DMS53 treated with DMSO at 0.1 percent for 48 hours (cell line): ENCODE measurements at regions not wholly inside any gene's neighbourhood (a gene's known extent, or its start where the extent isn't known, plus 50 kb on each side); places are given as distances from the start of the nearest gene placed in this dataset.
"Not testable (repeated sequence)": the region's sequence is repeated elsewhere in the genome, so short reads cannot be mapped to it uniquely, and the experiment has no call there.

Experiments
- DNase-seq: peaks from one replicate; lab custom pipeline; 2025; ENCODE audit not compliant: unreplicated experiment; lab: John Stamatoyannopoulos, UW

DNA sequence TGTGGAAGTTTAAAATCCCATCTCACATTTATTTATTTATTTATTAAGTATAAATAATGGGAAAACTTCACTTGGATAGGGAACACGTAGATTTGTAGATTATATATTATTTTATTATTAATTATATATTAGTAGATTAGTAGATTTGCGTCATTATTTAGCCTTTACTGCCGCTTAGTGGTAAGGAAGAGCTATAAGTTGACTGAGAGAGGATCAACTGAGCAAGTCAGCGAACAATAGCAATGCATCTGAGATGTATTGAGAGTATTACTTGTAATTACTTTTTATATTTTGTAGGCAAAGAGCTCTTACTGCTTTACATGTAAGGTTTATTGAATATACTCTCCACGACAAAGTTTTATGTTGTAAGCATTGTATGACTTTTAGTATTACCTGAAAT lies 244.5 kb upstream of the ANKRD30A start:
- DNase-seq, result peak; percentile 7

DNA sequence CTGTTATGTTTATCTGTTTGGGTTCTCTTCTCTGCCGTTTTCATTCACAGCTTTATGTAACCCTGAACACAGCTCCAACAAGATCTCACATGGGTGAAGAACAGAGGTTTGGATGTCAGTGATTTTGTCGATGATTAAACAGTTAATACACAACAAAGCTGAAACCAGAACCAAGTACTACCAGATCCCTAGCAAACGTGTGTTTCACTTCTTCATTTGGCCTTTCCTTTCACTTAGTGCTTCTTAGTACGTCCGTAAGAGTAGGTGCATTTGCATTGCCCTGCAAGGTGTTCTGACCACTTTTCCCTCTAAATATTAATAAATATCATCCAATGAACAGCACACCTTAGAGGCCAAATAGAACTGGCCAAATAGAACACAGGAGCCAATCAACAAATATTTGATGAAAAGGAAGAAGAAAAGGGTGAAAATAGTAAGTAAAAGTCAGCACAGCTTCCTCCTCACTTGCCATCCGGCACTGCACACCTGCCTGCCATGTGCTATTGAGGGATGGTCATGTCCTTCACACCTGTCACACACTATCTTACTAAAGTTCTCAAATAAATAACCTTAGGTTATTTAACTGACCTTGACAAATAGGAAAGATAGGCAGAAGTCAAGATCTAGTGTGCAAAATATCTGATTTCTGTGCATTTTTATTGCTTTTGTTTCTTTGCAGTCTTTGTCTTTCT lies 252.6 kb upstream of the ANKRD30A start:
- no peak for DNase-seq

DNA sequence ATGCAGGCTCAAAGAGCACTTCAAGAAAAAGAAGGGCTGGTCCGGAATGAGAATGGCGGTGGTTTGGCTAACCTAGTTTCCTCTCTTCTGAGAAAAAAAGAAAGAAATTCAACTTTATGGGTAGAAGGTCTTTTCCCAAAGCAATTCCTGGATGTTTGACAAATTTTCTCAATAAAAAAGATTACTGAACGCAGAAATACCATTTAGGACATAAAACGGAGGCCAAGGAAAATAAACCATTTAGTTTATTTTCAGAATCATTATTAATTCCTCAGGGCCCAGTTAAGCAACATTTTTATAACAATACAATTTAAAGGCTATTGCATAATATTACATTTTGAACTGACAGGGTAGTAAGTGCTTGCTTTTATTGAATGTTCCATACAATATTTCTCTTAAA lies 284.6 kb upstream of the ANKRD30A start:
- DNase-seq, result no peak

DNA sequence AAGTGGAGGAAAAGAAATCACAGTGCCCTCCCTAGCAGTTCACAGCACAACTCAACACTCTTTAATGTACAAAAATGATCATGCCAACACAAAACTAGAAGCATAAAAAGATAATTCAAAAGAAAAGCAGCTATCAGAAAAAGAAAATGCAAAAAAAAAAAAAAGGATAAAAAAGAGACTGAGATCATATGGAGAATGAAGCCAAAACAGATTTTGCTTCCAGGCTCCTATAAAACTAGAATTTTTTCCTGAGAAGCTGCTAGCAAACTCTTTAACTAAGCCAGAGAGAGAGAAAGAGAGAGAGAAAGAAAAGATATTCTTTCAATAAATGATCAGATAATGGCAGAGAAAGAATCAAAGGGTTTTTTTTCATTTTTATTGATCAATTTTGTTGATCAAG lies 288.0 kb upstream of the ANKRD30A start:
- no peak for DNase-seq

DNA sequence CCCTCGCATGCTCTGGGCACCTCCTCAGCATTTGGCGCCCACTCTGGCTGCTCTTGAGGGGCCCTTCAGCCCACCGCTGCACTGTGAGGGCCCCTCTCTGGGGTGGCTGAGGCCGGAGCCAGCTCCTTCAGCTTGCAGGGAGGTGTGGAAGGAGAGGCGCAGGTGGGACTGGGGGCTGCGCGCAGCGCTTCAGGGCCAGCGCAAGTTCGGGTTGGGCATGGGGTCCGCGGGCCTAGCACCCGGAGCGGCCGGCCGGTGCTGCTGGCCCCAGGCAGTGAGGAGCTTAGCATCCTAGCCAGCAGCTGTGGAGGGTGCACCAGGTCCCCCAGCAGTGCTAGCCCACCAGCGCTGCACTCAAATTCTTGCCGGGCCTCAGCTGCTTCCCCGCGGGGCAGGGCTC lies 305.6 kb upstream of the ANKRD30A start:
- no peak for DNase-seq

DNA sequence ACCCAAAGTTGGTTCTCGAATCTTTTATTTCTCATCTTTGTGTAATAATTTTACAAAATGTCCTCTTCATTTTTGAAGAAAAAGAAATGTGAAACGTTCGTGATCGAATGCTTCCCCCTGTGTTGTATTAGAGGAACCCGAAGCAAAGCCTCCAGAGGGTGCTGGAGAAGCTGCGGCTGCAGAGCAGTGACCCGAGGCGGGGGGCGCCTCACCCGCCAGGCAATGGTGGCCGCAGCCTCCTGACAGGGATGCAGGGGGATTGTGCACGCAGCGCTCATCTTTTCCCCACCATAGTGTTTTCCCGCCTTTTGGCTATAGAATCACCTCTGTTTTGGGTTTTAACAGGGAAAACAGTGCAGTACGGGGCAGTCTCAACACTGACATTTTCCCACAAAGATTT lies 307.5 kb upstream of the ANKRD30A start:
- DNase-seq, result no peak

DNA sequence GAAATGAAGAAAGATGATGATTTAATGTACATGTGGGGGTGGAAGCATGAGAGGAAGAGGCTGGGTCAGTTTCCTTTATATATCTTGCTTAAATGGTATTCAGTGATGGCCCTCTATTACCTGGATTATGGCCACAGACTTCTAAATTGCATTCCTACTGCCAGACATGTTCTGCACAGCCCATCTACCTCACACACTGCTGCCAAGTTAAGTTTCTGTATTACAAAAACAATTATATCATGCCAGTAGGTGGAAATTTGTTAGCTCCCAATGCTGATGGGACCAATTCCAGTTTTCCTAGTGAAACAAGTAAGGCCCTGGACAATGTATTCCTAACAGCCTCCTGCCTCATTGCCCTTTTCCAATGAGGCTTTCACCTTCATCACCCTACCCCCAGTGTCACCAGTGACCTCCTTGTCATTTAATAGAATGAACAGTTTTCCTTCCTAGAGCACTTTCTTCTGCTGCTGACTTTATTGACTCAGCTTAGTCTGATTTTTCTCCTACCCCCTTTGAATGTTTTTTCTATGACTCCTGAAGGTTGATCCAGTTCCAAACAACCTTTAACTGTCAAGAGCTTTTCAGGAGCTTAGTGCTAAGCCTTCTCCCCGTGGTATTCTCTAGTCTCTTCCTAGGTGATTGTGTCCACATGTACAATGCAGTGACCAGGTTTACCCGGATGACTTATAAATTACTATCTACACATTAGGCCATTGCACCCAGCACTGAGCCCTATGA lies 316.6 kb upstream of the ANKRD30A start:
- no peak for DNase-seq

DNA sequence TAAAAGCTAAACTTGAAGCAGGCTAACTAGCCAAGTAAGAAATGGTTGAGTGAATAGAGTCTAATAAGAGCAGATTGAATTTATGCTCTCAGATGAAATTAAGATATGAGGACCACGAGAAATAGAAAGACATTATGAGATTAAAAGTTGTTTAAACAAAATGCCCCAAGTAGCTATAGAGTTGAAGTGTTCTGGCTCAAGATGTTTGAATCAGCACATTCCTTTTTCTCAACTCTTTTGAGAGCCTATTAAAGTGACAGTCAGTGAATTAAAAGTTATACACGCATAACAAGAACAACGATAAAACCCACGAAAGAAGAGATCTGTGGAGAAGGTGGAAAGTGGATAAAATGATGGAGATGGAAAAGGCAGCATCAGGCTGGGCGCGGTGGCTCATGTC lies 322.2 kb upstream of the ANKRD30A start:
- no peak for DNase-seq

DNA sequence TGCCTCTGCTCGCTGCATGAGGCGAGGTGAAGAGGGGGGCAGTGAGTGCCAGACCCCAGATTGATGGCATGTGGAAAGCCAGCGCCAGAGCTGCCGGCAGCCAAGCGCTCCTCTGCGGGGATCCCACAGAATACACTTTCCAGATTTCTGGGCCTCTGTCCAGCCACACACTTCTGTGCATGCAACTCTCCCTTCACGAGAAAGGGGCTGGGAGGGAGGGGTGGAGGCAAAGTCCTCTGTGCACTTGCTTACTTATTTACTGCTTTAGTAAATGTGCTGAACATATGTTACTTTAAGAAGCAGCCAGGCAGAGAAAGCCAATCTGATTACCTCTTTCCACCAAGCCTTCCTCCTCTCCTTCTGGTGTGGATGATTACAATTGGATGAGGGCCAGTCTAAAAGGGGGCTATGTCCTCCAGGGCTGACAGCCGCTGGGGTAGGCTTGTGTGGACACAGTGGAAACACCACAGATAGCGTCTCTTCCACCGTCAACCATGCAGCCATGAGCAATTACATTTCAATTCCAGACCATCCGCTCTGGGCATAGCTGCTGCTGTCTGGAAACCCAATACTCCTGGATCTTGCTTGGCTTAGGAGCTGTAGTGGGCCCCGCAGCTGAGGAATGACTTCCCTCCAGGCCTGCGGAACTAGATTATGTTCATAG lies 322.8 kb upstream of the ANKRD30A start:
- DNase-seq, result no peak

DNA sequence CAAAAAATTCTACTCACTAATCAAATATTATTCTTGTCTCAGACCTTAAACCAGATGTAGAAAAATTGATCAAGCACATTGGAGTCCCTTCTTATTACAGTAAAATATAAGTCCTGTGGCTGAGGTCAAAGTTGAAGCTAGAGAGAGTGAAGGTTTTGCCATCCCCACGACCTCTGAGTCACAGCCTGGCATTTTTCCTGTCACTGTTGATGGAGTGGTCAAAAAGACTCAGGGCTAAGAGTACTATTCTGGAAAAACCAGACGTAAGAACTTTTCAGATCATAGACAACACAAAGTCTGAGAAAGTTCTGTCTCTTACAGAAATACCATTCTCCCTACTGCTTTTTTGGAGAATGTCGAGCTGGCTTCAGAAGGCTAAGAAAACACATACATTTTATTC lies 323.7 kb upstream of the ANKRD30A start:
- no peak for DNase-seq

DNA sequence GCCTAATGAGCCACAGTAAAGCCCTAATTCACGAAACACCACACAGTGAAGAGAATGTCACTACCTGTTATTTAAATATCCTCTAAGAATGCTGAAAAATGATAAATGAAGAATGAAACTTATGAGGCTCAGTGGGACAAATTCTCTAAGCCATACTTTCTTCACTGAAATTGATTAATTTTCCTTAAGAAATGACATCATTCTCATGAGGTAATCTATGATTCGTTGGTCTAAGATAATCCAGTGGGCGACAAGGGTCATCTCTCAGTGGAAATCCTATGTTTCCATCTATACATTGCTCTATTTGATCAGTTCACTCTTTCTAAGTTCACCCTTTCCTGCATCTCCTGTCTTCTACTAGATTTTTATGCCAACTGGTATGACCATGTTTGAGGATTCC lies 330.4 kb upstream of the ANKRD30A start:
- DNase-seq, result no peak

DNA sequence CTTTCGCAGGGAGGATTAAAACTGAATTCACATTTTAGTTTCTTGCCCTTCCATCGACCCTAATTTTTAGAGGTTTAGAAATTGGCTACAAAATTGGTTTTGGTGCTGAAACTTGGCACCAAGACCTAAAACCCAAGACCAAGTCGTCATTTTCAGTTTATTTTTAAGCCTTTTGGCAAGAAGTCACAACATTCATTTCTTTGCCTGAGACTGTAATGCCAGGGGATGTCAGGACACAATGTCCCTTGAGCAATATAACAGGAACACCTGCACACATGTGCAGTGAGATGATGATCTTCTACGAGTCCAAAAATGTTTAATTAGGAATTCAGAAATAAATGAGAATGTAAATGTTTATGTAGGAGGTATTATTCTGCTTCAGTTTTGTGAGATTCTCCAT lies 335.4 kb upstream of the ANKRD30A start:
- no peak for DNase-seq

DNA sequence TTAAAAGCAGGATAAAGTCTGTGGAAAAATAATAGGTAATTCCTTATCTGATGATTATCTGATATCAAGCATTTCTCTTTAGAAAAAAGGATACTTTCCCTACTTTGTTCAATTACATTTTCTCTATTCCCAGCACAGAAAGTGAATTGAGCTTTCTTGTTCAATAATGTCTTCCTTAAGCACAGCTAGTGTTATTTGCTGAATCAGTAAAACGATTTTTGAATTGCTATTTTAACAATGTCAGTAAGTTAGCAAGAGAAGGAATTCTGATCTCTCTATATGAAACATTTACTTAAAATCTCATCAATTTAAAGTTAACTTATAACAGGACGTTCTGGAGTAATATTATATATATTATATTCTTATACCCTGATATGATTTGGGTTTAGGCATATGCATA lies 337.2 kb upstream of the ANKRD30A start:
- DNase-seq, result no peak

DNA sequence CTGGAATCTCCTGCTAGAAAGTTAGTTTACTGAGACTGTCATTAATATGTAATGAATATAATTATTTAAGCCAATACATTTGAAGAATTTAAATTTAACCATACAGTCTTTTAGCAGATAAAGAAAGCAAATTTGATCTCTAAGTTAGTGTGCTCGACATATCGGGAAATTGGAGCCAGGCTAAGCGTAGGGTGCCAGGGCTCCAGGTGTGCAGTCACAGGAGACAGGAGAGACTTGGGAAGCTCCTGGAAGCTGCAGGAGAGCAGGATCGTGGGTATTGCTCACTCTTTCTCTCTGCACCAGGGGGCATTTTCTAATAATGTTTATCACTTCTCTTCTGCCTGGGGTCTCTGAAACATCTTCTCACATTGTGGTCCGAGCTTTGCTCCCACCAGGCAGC lies 342.0 kb upstream of the ANKRD30A start:
- no peak for DNase-seq

DNA sequence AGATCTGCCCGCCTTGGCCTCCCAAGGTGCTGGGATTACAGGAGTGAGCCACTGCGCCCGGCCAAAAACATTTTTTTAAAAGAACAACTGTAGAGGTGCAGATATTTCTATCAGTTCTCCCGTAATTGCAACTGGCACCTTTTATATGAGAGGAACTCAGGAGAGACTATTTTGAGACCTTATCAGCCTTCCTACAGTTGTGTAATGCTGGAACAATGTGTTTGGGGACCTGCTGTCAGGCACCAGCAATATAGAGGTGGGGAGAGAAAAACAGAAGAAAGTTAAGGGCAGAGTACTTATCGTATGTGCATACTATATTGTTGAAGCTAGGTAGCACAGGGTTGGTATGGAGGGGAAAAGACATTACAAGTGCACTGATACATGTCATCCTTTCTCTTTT lies 343.8 kb upstream of the ANKRD30A start:
- no peak for DNase-seq

DNA sequence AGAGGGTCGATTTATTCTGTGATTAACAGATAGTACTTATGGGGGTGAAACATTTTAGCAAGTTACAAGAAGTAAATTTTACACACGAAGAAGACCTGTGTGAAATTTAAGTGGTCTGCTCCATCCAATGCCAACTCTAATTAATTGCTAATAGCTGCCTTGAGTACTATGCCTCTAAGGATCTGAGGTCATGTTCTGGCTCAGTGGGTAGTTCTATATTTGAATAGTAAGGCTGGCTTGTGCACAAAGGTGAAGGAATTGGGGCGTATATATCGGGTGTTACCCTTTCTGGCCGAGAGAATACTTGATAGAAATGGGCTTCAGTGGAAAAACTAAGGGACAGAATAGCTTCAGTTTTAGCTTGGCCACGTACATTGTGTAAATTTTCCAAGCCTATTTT lies 345.2 kb upstream of the ANKRD30A start:
- no peak for DNase-seq

DNA sequence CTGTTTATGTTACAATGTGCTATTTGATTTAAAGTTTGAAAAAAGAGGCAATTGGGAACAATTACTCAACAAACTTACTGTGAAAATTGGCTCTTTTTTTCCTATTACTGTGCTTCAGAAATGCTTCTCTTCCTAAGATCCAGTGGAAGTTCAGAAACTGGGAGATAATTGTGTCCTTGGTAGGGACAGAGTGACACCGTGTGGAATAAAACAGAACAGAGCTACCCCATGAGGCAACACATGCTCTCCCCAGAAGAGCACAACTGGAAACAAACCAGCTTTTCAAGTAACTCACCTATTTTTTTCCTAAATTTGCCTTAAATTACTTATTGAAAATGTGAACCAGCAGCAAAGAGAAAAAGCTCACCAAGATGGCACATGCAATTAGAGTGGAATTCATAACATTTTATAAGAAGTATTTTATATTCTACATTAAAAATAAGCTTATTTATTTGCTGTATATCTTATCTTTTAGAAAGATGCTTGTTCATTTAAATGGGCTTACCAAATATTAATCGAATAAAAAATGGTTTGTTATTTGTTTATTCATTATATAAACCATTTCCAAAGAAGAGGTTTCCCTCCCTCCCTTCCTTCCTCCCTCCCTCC lies 346.1 kb upstream of the ANKRD30A start:
- no peak for DNase-seq

DNA sequence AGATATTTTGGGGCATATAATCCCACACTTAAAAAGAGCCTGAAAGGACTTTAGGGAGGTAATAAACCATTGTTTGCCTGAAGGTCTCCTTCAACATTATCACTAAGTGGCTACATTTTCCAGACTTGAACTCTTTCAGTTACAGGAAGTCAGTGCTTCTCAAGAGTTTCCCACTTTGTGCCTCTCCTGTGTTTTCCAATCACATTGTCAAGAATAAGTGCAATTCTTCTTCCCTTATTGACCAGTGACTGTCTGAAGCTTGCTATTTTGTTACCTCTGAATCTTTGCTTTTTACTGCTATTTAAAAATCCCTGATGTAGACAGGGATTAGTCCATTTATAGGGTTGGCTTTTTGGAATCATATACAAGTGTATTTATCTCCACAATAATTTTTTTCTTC lies 346.7 kb upstream of the ANKRD30A start:
- DNase-seq, result no peak

DNA sequence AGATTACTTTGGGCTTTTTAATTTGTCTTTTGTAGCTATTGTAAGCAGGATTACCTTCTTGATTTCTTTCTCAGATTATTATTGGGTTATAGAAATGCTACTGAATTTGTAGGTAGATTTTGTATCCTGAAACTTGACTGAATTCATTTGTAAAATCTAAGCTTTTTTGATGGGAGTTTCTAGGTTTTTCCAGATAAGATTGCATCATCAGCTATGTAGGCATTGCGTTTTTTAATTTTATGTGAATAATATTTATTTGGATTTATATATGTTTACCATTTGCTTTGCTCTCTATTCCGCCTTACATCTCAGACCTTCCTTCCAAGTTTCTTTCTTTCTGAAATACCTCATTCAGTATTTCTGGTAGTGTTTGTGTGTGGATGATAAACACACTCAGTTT lies 351.7 kb upstream of the ANKRD30A start:
- DNase-seq, result no peak

DNA sequence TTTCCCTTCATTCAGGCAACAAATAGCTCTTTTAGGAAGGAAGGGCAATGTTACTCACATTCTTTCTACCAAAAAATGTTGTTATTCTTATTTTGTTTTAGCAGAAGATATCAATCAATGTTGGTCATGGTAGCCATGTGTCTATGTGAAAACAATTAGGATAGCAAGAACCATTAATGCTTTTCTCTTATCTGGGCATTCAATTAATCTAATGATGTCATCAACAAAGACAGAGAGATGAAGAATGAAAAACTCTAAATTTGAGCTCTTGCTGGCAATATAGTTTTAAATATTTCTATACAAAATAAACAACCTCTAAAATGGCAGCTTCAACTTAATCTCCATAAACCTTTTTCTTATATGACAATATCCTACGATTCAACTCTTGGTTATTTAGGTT lies 353.7 kb upstream of the ANKRD30A start:
- DNase-seq, result no peak

DNA sequence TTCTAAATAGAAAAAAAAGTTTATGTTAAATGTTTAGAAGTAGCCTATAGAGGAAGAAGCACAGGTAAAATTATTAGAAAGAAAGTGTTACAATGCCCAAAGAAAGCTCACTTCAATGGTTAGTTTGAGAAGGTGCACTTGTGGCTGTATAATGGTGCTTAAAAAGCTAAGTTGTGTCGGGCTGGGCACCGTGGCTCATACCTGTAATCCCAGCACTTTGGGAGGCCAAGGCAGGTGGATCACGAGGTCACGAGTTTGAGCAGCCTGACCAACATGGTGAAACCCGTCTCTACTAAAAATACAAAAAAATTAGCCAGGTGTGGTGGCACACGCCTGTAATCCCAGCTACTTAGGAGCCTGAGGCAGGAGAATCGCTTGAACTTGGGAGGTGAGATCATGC lies 355.7 kb upstream of the ANKRD30A start:
- DNase-seq, result not testable (repeated sequence)

DNA sequence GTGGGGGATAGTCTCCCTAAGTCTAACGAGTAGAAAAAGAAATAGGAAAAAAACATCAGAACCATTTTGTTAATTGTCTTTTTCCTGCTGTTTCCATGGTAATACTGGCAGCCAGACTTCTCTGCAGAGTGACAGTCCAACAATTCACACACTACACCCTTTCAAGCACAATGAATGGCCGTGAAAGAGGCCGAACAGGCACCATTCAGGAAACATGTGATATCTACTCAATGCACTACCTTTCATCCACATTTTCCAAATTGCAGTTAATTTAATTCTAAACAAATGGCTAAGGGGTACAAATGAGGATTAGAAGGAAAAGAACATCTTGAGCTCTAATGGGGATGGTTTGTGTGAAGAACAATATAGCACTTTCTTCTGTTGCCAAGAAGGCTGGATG lies 358.5 kb upstream of the ANKRD30A start:
- DNase-seq, result no peak
